GM12892 (cell line): ENCODE measurements at regions not wholly inside any gene's neighbourhood (a gene's known extent, or its start where the extent isn't known, plus 50 kb on each side); places are given as distances from the start of the nearest gene placed in this dataset.

Source experiments
- POLR2A ChIP-seq: IDR thresholded peaks from 2 replicates; pipeline ENCODE4 v1.6.1; 2011; ENCODE audit warnings: low read depth, low read length, control low read depth
- POLR2AphosphoS5 ChIP-seq: IDR thresholded peaks from 2 replicates; pipeline ENCODE4 v1.6.1; 2011; ENCODE audit warnings: low read depth, low read length, control low read depth

GRCh38 chr5:15132816-15133405 is 261.3 kb upstream of the ANKH start:
- TF ChIP-seq POLR2A (no peak), POLR2AphosphoS5 (no peak)
